Activated CD4-positive, alpha-beta T cell treated with anti-CD3 and anti-CD28 coated beads for 4 hours (primary cell): ENCODE measurements at regions not wholly inside any gene's neighbourhood (a gene's known extent, or its start where the extent isn't known, plus 50 kb on each side); places are given as distances from the start of the nearest gene placed in this dataset.

ENCODE experiments used
- DNase-seq, 2 donors: peaks; one replicate each; pipeline ENCODE4 v3.0.0-alpha.2; 2020

DNA sequence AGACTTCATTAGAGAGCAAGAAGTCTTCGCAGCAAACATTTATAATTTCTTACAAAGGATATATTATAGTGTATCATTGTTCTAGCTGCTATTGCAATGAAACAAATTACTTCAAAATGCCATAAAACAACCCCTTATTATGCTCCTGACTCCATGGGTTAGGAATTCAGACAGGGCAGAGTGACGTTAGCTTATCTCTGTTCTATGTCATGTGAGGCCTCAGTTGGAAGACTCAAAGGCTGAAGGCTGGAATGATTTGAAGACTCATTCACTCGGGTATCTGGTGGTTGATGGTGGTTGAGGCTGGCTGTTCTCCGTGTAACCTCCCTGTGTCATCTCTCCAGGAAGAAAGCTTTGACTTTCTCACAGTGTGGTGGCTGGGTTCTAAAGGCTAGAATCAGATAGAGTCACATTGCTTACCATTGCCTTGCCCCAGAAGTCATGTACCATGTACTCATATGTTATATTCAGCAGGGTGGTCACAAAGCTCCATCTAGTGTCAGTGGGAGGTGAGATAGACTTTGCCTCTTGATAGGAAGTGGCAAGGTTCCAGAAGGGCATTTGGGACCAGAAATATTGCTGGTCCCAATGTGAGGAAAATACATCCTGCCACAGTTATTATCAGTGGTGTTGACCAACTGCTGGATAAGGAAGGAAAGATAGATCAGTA lies 226.9 kb downstream of the TMEM38B start:
- DNase-seq: no peak

GRCh38 chr9:105928416-105928815 lies 234.1 kb downstream of the TMEM38B start:
- DNase-seq: no peak

GRCh38 chr9:105930011-105930627 lies 235.8 kb downstream of the TMEM38B start:
- no peak for DNase-seq

GRCh38 chr9:105932276-105932675 lies 237.9 kb downstream of the TMEM38B start:
- DNase-seq: no peak

DNA sequence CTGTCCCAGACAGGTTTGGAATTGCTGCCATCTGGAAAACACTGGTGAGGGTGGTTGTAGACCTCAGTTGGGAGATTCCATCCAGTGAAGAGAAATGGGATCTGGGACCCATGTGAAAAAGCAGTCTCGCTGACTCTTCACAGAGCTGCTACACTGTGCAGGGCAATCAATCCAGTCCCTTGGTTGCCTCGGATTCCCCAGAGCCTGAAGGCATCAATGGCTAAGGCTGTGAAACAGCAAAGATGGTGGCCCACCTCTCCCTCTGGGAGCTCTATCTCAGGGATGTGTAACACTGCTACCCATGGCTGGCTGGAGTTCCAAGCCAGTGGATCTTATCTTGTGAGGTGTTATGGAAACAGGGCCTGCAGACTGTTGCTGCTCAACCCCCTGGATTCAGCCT lies 256.1 kb downstream of the TMEM38B start:
- no peak for DNase-seq

DNA sequence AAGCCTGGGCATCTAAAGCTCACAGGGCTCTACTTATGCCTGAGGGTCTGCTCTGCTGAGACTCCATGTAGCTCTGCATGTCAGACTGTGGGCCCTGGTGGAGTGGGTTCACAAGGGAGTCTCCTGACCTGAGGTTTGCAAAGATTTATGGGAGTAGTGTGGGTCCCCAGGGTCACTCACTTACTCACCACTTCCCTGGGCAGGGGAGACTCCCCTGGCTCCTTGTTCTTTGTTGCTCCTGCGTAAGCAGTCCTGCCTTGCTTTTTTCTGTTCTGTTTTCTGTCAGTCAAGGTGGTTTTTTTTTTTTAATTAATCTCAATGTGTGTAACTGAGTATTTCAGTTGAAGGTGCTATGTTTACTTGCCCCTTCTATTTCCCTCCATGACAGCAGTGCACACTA lies 256.6 kb downstream of the TMEM38B start:
- DNase-seq: no peak

GRCh38 chr9:105954517-105954916 lies 260.2 kb downstream of the TMEM38B start:
- no peak for DNase-seq

- DNase-seq: no peak
Measured at GRCh38 chr9:105957830-105958229, 263.5 kb downstream of the TMEM38B start.

DNA sequence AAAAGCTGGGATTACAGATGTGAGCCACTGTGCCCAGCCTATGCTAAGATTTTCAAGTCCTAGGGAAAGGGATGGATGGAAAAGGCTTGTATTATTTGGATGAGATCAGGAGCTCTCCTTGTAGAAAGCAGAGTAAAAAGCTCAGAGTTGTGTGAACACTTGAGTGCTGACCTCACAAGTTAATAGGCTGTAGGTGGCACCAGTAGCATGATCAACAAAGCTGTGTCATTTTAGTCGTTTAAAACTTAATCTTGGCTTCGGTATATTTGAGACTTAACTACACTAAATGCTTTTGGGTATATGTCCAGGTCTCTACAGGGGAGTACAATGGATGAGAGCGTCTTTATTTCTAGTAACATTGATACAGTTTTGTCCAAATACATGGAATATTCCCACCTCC lies 264.2 kb downstream of the TMEM38B start:
- no peak for DNase-seq

DNA sequence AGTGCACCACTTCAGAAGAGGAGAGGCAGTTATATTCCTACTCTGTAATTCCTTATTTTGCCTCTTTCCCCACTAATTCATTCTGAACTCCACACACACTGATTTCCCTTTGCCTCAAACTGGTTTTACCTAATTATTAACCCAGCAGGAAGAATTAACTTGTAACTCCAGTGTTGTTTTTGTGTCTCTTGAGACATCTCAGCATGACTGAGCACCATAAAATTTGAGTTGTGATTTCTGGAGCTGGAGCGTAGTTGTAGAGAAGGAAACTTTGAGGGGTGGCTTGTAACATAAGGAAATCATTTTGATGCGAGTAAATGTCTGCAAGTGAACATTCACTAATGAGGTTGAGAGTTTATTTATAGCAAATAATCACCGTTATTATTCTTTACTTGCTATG lies 265.2 kb downstream of the TMEM38B start:
- no peak for DNase-seq

- DNase-seq: no peak
Measured at GRCh38 chr9:105963343-105964099, 269.2 kb downstream of the TMEM38B start.

- no peak for DNase-seq
Measured at GRCh38 chr9:105964156-105964555, 269.8 kb downstream of the TMEM38B start.

DNA sequence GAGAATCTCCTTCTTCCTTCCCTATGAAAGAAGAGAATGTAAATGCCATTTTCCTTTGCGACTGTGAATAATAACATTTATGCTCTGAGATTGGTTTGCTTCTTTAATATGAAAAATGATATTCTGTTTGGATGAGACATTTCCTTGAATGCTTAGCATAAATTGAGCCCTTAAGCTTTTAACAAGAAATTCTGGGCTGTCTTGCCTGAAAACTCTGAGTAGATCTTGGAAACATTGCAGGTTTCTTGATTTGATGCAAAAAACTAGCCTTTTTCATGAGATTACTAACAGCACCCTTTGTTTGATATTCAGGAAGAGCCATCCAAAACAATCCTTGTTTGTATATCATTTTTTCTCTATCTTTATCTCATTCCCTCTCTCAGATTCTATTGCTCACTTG lies 272.5 kb downstream of the TMEM38B start:
- DNase-seq: no peak

DNA sequence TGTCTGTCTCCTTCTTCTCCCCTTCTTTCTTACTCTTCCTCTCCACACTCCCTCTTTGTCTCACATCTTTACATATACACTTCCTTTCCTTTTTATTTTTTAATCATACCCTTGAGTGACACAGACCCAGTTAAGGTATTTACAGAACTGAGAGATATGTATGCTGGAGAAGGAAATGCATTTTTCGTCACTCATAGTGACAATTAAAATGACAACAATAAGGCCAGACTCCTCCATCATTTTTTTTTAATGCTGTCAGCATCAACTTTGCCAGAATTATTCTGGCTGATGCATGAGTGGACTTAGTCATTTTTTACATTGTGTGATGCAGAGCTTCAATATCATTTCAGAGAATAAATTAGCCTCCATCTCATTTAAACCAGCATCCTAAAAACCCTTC lies 272.9 kb downstream of the TMEM38B start:
- no peak for DNase-seq

- DNase-seq: no peak
Measured at GRCh38 chr9:105967797-105968196, 273.5 kb downstream of the TMEM38B start.

DNA sequence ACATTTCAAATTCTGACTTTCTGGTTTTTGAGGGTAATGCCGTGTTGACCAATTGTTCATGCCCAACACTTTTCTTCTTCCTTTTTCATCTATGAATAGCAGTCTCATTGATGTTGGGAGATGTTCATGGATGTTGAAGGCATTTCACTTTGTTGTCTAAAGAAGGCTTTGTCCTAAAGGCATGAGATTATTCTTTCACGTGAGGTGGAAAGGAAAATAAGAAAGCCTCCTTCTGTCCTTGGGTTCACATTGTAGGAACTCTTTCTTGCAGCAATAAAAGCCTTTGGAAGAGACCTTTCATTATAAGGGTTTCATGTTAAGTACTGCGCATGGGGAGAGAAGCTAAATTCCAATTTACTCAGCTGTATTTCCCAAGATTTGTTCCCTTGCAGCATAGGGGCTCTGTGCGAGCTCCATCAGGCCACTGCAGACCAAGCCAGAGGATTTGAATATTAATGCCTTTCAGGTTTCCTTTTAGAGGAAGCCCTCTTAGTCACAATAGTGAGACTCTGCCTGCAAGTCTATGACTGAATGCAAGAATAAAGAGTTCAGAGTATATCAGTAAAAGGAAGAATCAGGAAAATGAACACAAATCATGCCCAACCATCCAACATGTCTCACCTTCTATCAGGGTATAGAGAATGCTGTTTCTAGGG lies 274.6 kb downstream of the TMEM38B start:
- DNase-seq: no peak

DNA sequence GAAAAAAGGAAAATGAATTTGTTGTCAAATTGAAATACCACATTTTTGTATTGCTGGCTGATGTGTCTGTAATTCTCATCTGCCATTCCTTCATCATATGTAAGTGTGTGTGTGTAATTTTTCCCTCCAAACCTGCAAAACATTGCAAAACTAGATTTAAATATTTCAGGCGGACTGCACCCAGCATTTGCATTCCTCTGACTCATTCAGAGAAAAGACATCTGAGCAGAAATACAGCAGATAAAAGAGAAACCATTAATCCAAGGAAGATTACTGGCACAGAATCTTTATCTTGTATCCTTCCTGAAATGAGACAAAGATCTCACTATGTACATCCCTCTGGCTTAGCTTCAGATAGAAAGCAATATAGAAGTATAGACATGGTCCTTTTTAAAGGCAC lies 275.3 kb downstream of the TMEM38B start:
- DNase-seq: no peak

DNA sequence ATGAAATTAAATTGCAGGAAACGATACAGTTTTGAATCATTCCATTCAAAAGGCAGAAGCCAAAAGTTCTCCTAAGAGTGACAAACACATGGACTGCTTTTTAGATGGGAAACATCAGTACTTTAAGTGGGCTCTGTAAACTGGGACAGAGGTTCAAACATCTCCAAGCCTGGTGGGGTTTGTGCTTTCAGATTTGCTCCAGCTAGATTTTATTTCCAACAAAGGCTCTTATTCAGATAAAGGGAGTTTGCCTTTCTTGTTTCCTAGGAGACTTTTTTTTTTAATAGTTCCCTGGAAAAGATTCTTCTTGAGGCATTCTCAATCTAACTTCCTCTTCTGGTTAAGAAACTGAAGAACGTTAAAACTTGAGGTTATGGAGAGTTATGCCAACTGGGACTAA lies 277.6 kb downstream of the TMEM38B start:
- no peak for DNase-seq

- no peak for DNase-seq
Measured at GRCh38 chr9:105972466-105973204, 278.3 kb downstream of the TMEM38B start.

GRCh38 chr9:105973951-105974351 lies 279.6 kb downstream of the TMEM38B start:
- no peak for DNase-seq

DNA sequence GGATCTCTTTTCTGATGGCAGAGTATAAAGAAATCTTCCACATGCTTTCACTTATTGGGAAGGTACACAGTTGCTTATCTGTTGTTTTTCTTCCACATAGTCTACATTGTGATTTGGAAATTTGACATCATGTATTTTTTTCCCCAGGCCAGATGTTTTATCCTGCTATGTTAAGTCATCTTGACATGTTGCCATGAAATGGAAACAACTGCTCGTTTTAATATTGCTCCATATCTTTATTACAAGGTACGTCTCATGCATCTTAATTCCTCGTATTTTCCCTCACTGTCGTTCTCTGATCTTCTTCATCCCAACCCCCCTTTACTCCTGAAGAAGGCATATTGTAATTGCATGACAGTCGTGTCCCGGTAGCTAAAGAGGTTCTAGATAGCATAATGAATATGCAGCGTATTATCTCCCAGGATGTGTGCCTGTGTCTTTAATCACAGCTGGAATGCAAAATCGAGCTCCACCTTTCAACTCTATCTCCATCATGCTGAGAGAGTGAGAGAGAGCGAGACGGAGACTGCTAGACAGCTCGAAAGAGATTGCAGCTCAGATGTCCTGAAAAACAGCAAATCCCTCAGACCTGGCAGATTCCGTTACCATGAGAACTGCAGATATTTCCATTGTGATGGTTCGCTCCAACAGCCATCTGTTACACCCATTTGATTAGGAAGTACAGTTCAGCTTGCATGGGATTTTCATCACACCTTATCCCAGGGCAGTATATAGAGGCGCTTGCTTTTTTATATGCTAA lies 281.7 kb downstream of the TMEM38B start:
- no peak for DNase-seq

- DNase-seq: no peak
Measured at GRCh38 chr9:105978336-105978735, 284.0 kb downstream of the TMEM38B start.
